ENCODE measurements at regions not wholly inside any gene's neighbourhood (a gene's known extent, or its start where the extent isn't known, plus 50 kb on each side); places are given as distances from the start of the nearest gene placed in this dataset.

DNA sequence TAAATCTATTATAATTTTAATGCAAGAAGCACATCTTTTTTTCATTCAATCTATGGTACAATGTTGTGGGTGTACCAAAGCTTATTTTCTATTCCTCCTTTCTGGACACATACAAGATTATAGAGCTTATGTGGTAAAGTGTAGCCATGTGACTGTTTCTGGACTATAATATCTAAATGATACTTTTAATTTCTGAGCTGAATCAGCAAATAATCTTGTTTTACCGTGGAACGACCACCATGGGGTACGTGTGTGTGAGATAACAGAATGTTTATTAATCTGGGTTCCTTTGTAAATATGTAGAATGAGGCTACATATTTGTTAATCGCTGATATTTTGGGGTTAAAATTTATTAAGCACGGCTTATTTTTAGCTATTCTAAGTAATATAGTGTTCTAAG is 111.5 kb upstream of the EYS start:
- TF ChIP-seq, protein P1, sequence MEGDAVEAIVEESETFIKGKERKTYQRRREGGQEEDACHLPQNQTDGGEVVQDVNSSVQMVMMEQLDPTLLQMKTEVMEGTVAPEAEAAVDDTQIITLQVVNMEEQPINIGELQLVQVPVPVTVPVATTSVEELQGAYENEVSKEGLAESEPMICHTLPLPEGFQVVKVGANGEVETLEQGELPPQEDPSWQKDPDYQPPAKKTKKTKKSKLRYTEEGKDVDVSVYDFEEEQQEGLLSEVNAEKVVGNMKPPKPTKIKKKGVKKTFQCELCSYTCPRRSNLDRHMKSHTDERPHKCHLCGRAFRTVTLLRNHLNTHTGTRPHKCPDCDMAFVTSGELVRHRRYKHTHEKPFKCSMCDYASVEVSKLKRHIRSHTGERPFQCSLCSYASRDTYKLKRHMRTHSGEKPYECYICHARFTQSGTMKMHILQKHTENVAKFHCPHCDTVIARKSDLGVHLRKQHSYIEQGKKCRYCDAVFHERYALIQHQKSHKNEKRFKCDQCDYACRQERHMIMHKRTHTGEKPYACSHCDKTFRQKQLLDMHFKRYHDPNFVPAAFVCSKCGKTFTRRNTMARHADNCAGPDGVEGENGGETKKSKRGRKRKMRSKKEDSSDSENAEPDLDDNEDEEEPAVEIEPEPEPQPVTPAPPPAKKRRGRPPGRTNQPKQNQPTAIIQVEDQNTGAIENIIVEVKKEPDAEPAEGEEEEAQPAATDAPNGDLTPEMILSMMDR (IDR thresholded peaks at IDR 0.05; ENCODE audit: control insufficient read depth, extremely low read depth, insufficient read depth) = no peak
- no peak for DNase-seq (ENCODE audit: low read depth)
- H3K4me3 ChIP-seq (ENCODE audit: low read depth, low read length) = no peak overlapping the region

DNA sequence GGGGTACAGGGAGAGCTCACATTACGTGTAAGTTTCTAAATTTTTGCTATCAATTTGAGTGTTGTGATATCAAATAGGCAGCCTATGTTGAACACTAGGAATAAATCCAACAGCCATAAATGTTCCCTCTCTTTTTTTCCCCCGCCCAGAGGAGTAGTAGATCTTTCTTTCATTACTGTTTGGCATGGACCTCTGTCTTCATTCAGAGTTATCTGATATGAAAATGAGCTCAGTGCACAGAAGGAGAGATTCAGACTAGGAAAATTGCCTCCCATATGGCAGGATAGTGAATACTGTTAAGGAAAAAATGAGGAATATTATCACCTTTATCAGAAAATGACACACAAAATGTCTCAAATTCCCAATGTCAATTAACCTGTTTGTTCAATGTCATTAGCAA is 110.0 kb upstream of the EYS start:
- no peak for DNase-seq (ENCODE audit: low read depth)
- no peak overlapping the region for H3K4me3 ChIP-seq (ENCODE audit: low read depth, low read length)
- TF ChIP-seq, protein P1 (IDR thresholded peaks at IDR 0.05; ENCODE audit: control insufficient read depth, extremely low read depth, insufficient read depth) = no peak

DNA sequence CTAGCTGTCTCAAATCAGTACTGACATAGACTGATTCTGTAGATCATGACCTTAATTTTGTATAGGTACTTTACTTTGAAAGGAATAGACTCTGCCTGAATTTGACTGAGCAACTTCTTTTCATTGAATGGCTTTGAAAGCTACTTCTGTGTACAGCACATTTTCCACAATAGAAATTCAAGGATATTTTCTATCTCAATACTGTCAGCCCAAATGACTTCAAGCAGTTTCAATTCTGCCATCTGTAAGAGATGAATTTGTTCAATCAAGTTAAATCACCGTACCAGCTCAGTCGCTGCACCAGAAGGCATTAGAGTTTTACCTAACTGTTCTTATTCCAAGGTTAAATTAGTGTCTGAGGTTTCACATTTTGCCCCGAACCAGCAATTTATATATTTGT is 107.0 kb upstream of the EYS start:
- DNase-seq (ENCODE audit: low read depth) = no peak
- TF ChIP-seq, protein P1 (IDR thresholded peaks at IDR 0.05; ENCODE audit: control insufficient read depth, extremely low read depth, insufficient read depth) = no peak
- no peak overlapping the region for H3K4me3 ChIP-seq (ENCODE audit: low read depth, low read length)

DNA sequence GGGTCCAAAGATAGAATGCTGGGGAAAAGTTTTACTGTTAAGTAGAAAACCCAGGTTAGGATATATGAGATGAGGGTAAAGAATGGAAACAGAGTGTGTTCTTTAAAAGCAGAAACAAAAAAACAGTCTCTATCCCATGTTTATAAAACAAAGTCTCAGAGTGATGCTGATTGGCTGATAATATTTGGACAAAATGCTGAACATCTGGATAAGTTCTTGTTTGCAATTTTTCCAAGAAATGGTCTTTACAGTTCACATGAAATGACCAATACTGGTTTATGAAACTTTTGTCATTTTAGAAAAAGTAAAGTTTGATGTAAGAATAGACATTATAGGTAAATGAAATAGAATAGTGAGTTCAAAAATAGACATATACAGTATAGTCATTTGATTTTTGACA is 96.2 kb upstream of the EYS start:
- H3K4me3 ChIP-seq (ENCODE audit: low read depth, low read length) = no peak overlapping the region
- DNase-seq (ENCODE audit: low read depth) = no peak
- TF ChIP-seq, protein P1 (IDR thresholded peaks at IDR 0.05; ENCODE audit: control insufficient read depth, extremely low read depth, insufficient read depth) = no peak

DNA sequence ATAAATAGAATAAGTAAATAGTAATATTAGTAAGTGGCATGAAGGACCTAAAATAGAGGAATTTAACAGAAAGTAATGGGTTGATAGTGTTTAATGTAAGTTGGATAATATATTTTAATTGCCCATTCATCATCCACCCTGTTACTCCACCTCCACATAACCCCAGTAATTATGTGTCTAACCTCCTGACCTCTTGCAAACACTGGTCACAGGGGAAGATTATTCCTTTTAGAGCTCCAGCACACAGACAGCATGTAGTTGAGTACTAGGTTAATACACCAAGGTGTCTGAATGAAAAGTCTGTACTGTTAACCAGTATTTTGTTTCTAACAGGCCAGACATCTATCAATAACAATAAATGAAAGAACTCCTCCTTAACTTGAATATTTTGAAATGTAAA is 92.4 kb upstream of the EYS start:
- TF ChIP-seq, protein P1 (IDR thresholded peaks at IDR 0.05; ENCODE audit: control insufficient read depth, extremely low read depth, insufficient read depth) = no peak
- no peak overlapping the region for H3K4me3 ChIP-seq (ENCODE audit: low read depth, low read length)
- no peak for DNase-seq (ENCODE audit: low read depth)

DNA sequence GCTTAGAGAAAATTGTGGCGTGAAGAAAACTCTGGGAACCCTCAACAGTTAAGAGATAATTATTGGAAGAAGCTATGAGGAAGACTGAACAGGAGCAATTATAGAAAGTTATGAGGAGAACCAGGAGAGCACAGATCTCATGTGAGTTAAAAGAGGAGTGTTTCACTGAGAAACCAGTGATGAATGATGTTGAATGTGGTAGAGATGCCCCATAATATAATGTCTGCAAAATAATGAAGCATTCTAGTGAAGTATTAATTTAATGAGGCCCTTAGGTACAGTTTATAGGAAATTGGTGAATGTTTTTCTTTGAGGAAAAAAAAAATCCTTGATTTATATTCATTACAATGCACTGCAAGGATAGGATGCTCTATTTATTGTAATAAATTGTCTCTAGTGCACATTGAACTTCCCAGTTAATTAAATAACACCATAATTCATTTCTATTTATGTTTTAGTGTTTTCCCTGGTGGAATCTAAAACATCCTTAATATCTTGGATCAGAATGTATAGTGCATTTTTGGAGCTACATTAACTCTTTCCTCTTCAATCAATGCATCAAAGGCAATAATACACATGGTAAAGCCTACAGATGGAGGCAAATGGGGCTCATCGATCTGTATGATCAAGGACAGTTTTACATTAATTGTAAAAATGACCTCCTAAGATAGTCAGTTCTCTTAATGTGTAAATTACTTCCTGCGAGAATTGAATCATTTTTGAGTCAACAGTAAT is 91.4 kb upstream of the EYS start:
- TF ChIP-seq, protein P1 (IDR thresholded peaks at IDR 0.05; ENCODE audit: control insufficient read depth, extremely low read depth, insufficient read depth) = no peak
- no peak for DNase-seq (ENCODE audit: low read depth)
- H3K4me3 ChIP-seq (ENCODE audit: low read depth, low read length) = no peak overlapping the region

DNA sequence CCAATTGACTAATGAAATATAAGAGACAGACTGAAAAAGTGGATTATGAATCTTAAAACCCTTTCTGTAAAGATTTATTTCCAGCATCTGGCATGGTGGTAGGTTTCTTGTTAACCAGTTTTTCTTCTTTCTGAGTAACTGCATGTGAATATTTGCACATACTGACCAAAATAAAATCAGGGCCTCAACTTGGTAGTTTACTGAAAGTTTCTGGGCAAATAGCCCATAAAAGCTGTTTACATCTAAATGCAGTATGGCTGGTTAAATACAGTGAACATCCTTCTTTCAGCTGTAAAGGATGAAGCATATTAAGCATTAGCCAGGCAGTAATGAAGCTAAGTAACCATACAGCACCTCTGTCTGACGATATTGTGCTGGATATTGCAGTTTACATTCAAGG is 83.6 kb upstream of the EYS start:
- TF ChIP-seq, protein P1 (IDR thresholded peaks at IDR 0.05; ENCODE audit: control insufficient read depth, extremely low read depth, insufficient read depth) = no peak
- no peak for DNase-seq (ENCODE audit: low read depth)
- H3K4me3 ChIP-seq (ENCODE audit: low read depth, low read length) = no peak overlapping the region

Data from LNCaP clone FGC (cell line).